NCI-H2196 treated with DMSO at 0.1 percent for 48 hours (cell line): ENCODE measurements at regions not wholly inside any gene's neighbourhood (a gene's known extent, or its start where the extent isn't known, plus 50 kb on each side); places are given as distances from the start of the nearest gene placed in this dataset.

Source experiments
- DNase-seq: peaks from one replicate; lab custom pipeline; 2025; ENCODE audit not compliant: unreplicated experiment; lab: John Stamatoyannopoulos, UW

DNA sequence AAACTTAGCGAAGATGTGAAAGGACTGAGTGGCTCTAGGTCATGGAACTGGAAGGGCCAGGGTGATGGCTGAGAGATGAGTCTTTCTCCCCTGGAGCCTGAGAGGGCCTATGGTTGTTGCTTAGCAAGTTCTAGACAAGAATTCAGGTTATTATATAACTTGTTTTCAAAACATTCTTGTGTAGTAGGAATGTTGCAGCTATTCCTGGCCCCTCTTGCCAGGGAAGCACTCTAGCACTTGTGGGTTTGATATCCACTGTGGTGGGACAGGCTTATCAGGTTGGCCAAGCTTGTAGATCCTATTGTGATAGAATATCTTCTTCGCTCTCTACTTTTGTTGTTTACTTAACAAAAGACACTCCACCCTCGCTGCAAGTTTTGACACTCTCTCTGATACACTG, 211.8 kb upstream of the CITED2 start:
- no peak for DNase-seq

DNA sequence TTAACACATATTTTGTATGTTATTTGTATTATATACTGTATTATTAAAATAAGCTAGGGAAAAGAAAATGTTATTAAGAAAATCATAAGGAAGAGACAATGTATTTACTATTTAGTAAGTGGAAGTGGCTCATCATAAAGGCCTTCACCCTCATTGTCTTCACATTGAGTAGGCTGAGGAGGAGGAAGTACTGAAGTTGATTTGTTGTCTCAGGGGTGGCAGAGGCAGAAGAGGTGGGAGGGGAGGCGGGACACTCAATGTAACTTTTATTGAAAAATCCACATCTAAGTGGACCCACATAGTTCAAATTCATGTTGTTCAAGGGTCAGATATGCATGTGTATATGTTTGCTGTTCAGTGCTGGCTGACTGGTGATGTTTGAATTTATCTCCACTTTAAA, 210.2 kb upstream of the CITED2 start:
- DNase-seq = no peak

DNA sequence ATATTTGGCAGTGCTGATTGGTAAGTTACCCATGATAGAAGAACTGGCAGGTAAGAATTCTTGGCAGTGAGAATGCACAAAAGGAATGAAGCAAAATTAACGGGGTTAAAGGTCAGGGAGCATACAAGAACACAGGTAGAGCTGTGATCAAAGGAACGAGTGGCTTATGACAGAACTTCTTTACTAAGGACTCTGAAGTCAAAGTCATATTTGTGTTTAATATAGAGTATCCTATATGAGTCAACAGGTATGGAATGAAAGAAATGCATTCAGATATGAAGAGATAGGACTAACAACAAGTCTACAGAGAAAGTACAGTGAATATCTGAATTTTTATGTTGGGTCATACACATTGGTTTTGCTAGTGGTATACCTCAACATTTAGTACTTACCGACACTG, 209.0 kb upstream of the CITED2 start:
- DNase-seq = no peak

DNA sequence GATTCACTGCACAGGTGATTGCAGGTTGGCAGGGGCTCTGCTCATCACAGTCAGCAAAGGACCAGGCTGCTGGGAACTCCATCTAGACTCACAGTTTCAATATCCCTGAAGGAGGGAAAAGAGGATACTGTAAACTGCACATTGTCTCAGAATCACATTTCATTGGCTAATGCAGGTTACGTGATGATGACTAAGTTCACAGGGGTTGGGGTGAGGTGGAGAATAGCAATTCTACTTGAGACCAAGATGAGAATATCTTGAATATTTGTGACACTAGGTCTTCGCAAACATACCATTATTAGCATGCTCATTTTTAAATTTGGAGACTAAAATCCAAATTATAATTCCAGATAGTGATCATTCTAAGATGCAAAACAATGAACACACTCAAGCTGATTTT, 208.5 kb upstream of the CITED2 start:
- DNase-seq = no peak

DNA sequence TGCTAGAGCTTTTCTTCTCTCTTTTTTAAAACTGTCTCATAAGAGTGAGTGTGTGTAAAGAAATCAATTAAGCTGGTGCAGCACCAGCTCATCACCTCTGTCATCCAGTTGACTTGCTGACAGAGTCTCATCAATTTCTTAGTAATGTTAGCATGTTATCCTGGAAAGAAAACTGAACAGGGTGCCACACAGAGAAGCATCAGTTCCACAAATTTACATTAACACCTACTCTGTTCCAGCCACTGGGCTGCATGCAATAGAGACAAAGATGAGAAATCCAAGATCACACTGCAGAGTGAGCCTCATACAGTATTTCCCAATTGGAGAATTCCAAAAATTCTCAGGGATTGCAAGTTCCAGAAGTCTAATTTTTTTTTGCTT, 207.0 kb upstream of the CITED2 start:
- DNase-seq = no peak

DNA sequence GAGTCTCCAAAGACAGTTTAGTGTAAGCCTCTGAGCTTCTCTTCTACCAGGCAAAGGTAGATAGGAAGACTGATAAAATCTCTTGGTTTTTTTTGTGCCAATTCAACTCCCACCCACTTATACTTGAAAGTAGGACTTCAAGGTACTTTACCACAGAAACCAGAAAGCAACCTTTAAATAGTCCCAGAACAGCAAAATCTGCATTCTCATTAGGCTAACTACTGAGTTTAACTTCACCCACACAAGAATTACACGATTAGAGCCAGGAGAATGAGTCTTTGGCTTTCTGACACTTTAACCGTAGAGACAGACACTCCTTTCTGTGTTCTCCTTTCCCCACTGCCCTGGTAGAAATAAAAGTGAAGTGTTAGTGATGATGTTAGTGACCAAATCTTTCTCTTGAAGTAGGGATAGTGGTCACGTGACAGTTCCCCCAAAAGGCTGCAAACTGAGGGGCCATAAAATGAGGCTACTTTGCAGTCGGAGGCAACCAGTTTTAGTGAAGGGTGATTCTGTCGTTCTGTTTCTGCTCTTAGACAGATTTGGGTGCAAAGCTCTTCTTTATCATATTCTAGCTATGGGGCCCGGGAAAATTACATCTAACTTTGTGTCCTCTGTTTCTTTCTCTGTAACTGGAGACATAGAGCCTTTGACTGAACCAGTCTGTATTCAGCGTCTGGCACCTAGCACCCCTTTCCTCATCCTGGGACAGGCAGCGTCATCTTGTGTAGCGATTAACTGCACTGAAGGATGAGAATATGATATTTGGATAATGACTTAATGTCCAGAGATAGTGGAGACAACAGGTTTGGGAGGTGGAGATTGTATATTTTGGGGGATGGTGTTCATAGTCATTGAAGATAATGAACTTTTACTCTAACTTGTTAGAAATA, 206.4 kb upstream of the CITED2 start:
- no peak for DNase-seq

DNA sequence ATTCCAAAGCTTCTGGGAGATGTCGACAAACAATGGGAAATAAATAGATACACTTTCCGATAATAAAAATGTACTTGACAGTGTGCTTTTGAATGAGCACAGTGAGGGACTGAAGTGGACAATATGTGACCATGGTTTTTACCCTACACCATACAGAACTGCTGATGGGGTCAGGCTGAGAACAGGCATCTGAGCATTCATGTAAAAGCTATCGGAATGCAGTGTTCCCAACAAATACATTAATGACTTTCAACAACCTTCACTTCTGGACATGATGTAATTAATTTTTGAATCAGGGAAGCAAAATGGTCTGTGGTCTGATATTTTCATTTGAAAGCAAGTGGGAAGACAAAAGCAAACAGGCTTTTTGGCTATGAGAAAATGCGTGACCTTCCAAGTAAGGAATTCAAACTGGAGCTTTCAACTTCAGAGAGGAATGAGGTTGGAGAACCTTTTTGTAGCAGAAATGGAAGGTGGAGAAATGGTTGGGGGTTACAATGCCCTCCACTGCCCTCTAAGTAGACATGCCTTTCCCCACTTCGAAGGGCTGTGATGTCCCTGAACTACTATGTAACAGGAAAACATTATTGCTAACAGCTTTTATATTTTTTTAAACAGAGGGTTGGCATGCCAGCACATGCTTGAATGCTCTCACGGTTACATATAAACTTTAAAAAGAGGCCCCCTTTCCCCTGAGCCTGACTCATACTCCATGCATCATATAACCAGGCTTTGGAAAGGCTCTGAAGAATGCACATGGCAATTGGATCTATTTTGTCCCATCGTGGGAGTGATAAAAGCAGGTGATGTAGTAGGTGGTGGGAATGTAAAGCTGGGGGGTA, 203.5 kb upstream of the CITED2 start:
- DNase-seq = no peak

DNA sequence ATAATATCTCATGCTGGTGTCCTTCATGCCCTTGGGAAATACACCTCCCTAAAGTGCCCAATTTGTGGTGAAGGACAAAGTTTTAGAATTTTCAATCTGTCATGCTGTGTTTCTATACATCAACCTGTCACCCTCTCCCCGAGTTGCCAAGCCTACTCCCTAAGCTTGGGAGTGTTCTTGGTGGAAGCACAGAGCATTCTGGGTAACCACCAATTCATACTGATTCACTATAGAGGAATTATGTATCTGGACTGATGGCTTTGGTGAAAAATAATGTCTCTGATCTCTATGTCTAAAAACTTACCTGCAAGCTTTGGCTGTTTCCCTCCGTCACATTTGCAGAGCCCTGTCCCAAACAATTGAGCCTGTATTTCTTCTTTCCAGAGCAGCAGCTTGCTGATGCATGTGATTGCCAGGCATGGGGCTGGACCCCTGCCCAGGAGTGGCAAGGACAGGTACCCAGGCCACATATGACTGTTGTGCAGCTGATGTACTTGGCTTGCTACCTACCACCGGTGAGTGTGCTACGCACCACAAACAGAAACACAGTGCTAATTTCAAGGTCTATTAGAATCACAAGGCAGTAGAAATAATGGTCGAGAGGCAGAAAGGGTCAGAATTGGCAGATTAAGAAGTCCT, 202.8 kb upstream of the CITED2 start:
- DNase-seq = no peak

DNA sequence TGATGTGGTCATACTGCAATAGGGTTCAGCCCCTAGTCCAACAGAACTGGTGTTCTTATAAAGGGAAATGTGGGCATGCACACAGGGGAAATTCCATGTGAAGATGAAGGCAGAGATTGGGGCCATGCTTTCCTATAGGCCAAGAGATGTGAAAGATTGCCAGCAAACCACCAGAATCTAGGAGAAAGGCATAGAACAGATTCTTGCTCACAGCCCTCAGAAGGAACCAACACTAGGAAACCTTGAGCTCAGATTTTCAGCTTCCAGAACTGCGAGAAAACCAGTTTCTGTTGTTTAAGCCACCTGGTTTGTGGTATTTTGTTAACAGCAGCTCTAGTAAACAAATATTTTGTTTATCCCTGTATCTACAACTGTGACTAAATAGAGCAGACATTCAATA, 197.6 kb upstream of the CITED2 start:
- DNase-seq = no peak

DNA sequence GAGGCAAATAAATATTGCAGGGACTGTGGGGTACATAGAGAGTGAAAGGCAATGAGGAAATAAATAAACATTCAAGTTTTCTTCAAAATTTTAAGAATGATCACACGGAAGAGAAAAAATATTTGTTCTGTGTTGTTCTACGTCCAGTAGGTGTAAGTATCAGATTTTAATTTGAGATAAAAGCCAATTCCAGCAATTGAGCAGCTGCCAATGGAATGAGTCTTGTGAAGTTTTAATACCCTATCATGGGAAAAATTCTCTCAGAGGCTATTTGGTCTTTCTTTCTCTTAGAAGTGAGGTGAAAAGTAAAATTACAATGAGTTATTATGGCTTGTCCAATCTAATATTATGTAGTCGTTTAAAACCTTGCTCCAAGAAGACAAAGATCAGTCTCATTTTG, 195.7 kb upstream of the CITED2 start:
- no peak for DNase-seq

DNA sequence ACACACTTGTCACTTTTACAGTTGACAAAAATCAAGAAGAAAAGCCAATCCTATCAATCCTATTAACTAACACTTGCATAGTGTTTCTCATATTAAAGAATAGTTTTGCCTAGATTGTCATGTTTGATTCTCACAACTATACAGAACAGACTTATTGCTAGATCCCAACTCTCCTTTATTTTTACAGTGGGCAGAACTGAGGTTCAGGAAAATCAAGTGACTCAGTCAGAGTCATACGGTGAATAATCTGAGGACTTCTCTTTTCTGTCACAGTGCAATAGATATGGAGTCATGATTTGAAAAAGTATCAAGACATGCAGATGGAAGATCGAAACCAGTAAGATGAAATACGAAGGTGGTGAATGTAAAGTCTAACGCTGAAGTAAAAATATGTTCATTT, 195.1 kb upstream of the CITED2 start:
- no peak for DNase-seq

DNA sequence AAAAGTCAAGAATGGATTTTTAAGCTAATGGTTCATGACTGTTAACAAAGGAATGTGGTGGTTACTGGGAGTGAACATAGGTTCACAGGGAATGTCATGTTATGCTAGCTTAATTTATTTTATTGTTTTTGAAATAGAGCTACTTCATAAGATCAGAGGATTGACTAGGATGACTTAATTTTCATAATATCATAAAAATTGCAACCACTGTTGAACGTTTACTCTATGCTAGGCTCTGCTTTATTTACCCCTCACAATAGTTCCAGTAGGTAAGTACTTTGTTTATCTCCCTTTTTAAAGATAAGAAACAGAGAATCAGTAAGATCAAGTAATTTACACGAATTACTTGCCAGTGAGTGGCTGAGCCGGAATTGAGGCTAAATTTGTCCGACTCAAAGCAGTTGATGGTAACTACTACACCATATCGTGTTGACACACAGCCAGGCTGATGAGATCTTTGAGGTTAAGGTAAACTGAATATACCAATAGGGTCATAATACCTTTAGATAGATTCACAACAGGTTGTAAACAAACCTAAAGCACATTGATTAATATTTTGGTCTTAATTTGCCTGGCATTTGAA, 194.6 kb upstream of the CITED2 start:
- no peak for DNase-seq

DNA sequence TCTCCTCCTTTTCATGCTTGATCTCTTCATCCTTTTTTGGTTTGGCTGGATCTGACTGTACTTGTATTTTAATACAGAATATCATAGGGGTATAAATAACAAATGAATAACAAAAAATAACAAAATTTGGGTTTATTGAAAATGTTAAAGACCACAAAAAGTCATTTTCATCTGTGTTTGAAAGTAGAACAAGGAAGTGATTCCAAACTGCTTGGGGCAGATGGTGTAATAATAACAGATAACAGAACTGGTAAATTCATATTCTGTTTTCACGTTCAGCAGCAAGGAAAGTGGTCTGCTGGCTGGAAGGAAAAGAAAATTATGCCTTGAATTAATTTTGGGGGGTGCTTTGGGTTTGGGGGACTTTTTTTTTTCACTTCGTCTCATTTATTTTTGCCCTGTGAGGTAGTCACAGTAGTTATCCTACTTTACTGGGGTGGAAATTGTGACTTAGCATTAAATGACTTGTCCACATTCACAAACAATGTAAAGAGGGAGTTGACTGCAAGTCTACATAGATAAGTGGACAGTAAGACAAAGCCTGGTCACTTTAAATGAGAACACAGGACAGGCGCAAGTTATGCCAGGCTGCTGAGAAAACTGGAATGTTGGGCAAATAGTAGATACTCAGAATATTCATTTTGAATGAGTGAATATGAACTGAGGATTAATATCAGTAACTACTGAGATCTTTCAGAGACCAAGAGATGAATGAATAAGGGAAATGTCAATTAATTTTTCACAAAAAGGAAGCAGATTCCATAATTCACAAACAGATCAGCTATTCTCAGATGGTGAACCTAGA, 193.9 kb upstream of the CITED2 start:
- no peak for DNase-seq

DNA sequence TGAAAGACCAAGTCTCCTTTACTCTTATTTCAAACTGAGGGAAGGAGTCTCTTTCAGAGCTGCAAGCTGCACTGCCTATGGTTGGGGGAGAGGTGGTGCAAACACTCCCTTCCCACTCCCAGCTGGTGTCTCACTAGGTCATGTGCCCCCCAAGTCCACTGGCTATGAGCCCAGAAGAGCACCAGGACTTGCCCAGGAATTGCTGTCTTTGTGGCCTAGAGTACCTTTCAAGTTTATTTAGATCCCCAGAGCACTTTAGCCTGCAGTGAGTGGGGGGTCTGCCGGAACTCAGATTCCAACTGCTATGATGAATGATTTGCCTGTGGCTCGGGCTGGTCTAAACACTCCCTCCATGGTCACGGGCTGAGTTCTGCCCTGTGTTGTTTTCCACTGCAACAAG, 192.6 kb upstream of the CITED2 start:
- no peak for DNase-seq

DNA sequence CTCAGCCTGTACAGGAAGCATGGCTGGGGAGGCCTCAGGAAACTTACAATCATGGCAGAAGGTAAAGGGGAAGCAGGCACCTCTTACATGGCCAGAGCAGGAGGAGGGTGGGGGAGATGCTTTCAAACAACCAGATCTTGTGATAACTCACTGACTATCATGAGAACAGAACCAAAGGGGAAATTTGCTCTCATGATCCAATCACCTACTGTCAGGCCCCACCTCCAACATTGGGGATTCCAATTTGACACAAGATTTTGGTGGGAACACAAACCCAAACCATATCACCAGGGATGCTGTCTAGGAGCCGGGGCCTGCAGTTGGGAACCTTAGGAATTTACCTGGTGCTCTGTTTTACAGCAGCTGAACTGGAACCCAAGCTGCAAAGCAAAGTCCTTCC, 191.1 kb upstream of the CITED2 start:
- DNase-seq = no peak

DNA sequence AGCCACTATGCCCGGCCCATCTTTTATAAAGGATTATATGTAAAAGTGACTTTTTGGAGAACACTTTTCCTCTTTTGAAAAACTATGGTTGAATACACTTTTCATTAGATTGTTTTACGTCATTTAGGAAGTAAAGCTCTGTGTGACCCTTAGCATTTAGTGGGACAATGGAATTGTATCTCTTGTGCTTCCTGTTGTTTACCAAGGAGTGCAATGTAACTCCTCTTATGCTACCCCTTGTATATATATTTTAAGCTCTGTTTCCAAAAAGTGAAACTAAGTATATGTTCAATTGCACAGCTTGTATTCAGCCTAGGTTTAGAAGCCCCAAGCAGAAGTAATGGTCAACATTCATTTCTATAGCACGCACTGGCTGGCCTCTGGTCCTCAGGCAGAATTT, 183.1 kb upstream of the CITED2 start:
- no peak for DNase-seq

DNA sequence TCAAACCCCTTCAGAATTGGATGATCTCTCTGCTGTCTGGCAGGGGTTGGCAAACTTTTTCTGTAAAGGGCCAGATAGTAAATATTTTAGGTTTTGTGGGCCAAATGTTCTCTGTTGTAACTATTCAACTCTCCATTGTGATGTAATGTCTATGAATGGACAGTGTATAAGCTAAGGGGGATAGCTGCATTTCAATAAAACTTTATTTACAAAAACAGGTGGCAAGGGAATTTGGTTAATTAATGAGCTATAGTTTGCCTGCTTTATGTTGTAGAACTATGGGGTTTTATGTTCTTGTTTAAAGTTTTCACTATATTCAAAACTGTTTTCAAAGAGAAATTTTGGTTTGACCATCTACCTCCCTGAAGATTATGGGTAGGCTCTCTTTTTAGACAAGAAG, 182.1 kb upstream of the CITED2 start:
- DNase-seq = no peak

DNA sequence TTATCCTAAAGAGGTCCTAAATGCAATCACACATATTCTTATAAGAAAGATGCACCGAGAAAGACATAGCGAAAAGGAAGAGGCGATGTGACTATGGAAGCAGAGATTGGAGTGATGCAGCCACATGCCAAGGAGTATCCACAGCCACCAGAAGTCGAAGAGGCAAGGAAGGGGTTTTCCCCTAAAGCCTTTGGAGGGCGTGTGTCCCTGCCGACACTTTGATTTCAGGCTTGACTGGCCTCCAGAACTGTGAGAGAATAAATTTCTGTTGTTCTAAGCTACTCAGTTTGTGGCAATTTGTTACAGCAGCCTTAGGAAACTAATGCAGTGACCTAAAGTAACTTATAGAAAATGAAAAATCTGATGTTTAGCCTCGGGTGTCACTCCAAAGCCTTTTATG, 179.5 kb upstream of the CITED2 start:
- no peak for DNase-seq

DNA sequence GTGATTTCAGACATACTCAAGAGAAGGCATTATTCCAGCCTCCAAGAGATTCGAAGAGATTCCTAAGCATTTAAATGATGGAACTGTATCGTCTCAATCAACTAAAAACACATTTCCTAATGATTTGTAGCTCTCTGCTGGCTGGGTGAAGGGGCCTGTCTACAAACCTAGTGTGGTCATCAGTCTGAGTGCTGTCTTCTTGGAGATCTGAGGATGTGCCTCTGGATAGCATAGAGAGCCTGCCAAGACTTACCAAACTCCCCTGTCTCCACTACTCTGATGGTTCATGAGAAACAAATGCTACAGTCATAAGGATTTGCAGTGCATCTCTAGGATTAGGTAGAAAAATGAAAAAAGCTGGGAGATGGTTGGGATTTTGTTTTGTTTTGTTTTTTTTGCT, 176.9 kb upstream of the CITED2 start:
- no peak for DNase-seq

DNA sequence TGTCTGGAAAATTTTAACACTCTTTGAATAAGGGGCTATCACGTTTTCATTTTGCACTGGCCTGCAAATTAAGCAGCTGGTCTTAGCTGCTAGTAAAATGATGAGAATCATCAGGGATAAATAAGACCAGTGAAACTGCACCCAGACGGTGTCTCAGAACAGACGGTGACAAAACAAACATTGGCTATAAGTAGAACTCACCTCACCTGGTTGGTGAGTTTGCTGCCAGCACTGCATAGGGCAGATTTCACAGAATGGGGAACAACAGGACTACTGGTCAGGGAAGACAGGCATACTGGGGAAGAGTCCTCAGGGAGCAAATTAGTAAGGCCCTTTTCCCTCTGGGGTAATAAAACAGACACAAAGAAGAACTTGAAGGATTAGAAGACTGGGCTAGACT, 175.9 kb upstream of the CITED2 start:
- DNase-seq = no peak

DNA sequence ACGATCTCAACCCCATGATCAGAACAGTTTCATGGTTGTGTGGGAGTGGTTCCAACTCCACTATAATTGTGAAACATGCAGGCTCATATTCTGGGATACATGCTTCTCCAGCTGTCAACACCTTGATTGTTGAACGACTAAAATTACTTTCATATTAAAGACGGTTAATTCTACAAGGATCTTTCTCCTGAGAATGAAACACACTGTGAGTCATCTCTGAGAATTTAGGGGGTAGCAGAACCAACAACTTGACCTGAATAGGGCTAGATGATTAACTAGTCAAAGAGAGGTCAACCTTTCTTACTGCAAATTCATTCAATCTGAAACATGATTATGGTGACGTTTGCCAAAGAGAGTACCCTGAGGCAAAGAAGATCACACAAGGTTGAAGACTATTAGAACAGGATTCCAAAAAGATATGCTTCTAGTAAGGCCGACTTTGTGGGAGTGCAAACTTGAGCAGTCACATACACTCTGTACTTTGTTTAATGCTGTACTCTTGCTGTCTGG, 175.2 kb upstream of the CITED2 start:
- no peak for DNase-seq
